Left hindlimb (tissue), 1 donor: ENCODE measurements at regions not wholly inside any gene's neighbourhood (a gene's known extent, or its start where the extent isn't known, plus 50 kb on each side); places are given as distances from the start of the nearest gene placed in this dataset.
"Not testable (repeated sequence)": the region's sequence is repeated elsewhere in the genome, so short reads cannot be mapped to it uniquely, and the experiment has no call there.

Experiments used
- DNase-seq: peaks from one replicate; pipeline ENCODE4 v3.0.0-alpha.2; 2018

GRCh38 chr4:118410138-118410537 is 57.3 kb upstream of the PRSS12 start:
- DNase-seq, result no peak

- DNase-seq, result no peak
Observed at GRCh38 chr4:118417325-118417724, 64.5 kb upstream of the PRSS12 start.

- DNase-seq, result not testable (repeated sequence)
Observed at GRCh38 chr4:118417800-118418199, 65.0 kb upstream of the PRSS12 start.

- not testable (repeated sequence) for DNase-seq
Observed at GRCh38 chr4:118418396-118418795, 65.6 kb upstream of the PRSS12 start.

- not testable (repeated sequence) for DNase-seq
Observed at GRCh38 chr4:118419626-118420025, 66.8 kb upstream of the PRSS12 start.

GRCh38 chr4:118424062-118424461 is 71.3 kb upstream of the PRSS12 start:
- peak; percentile 40 for DNase-seq

GRCh38 chr4:118428881-118429280 is 76.1 kb upstream of the PRSS12 start:
- not testable (repeated sequence) for DNase-seq

- DNase-seq, result not testable (repeated sequence)
Observed at GRCh38 chr4:118432359-118432758, 79.6 kb upstream of the PRSS12 start.

- not testable (repeated sequence) for DNase-seq
Observed at GRCh38 chr4:118433612-118434375, 81.0 kb upstream of the PRSS12 start.

- DNase-seq, result not testable (repeated sequence)
Observed at GRCh38 chr4:118435415-118435814, 82.6 kb upstream of the PRSS12 start.

GRCh38 chr4:118442115-118442837 is 89.5 kb upstream of the PRSS12 start:
- DNase-seq, result not testable (repeated sequence)

- not testable (repeated sequence) for DNase-seq
Observed at GRCh38 chr4:118447397-118447796, 94.6 kb upstream of the PRSS12 start.

GRCh38 chr4:118454857-118455256 is 102.1 kb upstream of the PRSS12 start:
- DNase-seq, result not testable (repeated sequence)

- DNase-seq, result not testable (repeated sequence)
Observed at GRCh38 chr4:118461435-118461834, 108.6 kb upstream of the PRSS12 start.

- not testable (repeated sequence) for DNase-seq
Observed at GRCh38 chr4:118465831-118466230, 113.0 kb upstream of the PRSS12 start.

- DNase-seq, result not testable (repeated sequence)
Observed at GRCh38 chr4:118474001-118474626, 121.3 kb upstream of the PRSS12 start.

GRCh38 chr4:118474771-118475170 is 122.0 kb upstream of the PRSS12 start:
- DNase-seq, result not testable (repeated sequence)

- not testable (repeated sequence) for DNase-seq
Observed at GRCh38 chr4:118475901-118476300, 123.1 kb upstream of the PRSS12 start.

GRCh38 chr4:118477826-118478225 is 125.0 kb upstream of the PRSS12 start:
- DNase-seq, result not testable (repeated sequence)

GRCh38 chr4:118485801-118486314 is 133.1 kb upstream of the PRSS12 start:
- not testable (repeated sequence) for DNase-seq

- DNase-seq, result not testable (repeated sequence)
Observed at GRCh38 chr4:118492963-118493362, 140.2 kb upstream of the PRSS12 start.

- DNase-seq, result not testable (repeated sequence)
Observed at GRCh38 chr4:118494437-118494836, 141.6 kb upstream of the PRSS12 start.

- not testable (repeated sequence) for DNase-seq
Observed at GRCh38 chr4:118502967-118503366, 150.2 kb upstream of the PRSS12 start.
